HG02852 (cell line): ENCODE measurements at regions not wholly inside any gene's neighbourhood (a gene's known extent, or its start where the extent isn't known, plus 50 kb on each side); places are given as distances from the start of the nearest gene placed in this dataset.

ENCODE experiments used
- ATAC-seq: cut with Tn5 transposase; IDR thresholded peaks from one replicate; pipeline ENCODE4 v1.9.1; 2021; ENCODE audit warnings: mild to moderate bottlenecking, moderate library complexity; ENCODE audit not compliant: unreplicated experiment

- no peak for ATAC-seq
Measured at GRCh38 chr1:221184131-221184794, 305.0 kb downstream of the HLX start.

- no peak for ATAC-seq
Measured at GRCh38 chr1:221187174-221187573, 307.9 kb downstream of the HLX start.

- ATAC-seq = no peak
Measured at GRCh38 chr1:221188458-221188857, 309.2 kb downstream of the HLX start.

- ATAC-seq = no peak
Measured at GRCh38 chr1:221190249-221190648, 311.0 kb downstream of the HLX start.

GRCh38 chr1:221192055-221192454 is 312.8 kb downstream of the HLX start:
- ATAC-seq = no peak

- peak; percentile 66 for ATAC-seq
Measured at GRCh38 chr1:221200464-221200863, 321.2 kb downstream of the HLX start.

GRCh38 chr1:221201773-221202172 is 322.5 kb downstream of the HLX start:
- ATAC-seq = no peak

- peak; percentile 75 for ATAC-seq
Measured at GRCh38 chr1:221203224-221204054, 324.2 kb downstream of the HLX start.

- ATAC-seq = no peak
Measured at GRCh38 chr1:221204055-221204833, 325.0 kb downstream of the HLX start.

GRCh38 chr1:221206076-221206475 is 326.8 kb downstream of the HLX start:
- no peak for ATAC-seq

GRCh38 chr1:221212926-221213325 is 333.7 kb downstream of the HLX start:
- no peak for ATAC-seq

GRCh38 chr1:221217029-221217428 is 337.8 kb downstream of the HLX start:
- ATAC-seq = no peak

- no peak for ATAC-seq
Measured at GRCh38 chr1:221223281-221223680, 344.0 kb downstream of the HLX start.

- no peak for ATAC-seq
Measured at GRCh38 chr1:221227460-221227859, 348.2 kb downstream of the HLX start.

- no peak for ATAC-seq
Measured at GRCh38 chr1:221227872-221228337, 348.7 kb downstream of the HLX start.

GRCh38 chr1:221228594-221228993 is 349.4 kb downstream of the HLX start:
- ATAC-seq = no peak

GRCh38 chr1:221230605-221231004 is 351.4 kb downstream of the HLX start:
- ATAC-seq = no peak

GRCh38 chr1:221234791-221235190 is 355.5 kb downstream of the HLX start:
- no peak for ATAC-seq

- ATAC-seq = no peak
Measured at GRCh38 chr1:221237587-221237986, 358.3 kb downstream of the HLX start.

- ATAC-seq = no peak
Measured at GRCh38 chr1:221239181-221239580, 359.9 kb downstream of the HLX start.

- no peak for ATAC-seq
Measured at GRCh38 chr1:221239792-221240191, 360.5 kb downstream of the HLX start.
